ENCODE measurements at regions not wholly inside any gene's neighbourhood (a gene's known extent, or its start where the extent isn't known, plus 50 kb on each side); places are given as distances from the start of the nearest gene placed in this dataset.
"Not testable (repeated sequence)": the region's sequence is repeated elsewhere in the genome, so short reads cannot be mapped to it uniquely, and the experiment has no call there.

- no peaks in the 10 kb centered on the region for H3K27me3 ChIP-seq
- H3K27ac ChIP-seq = no peak overlapping the region
- no peak for DNase-seq
- H3K36me3 ChIP-seq (replicated peaks in 1 of 2) = no peaks in the 10 kb centered on the region
- WGBS, 4 donors = 72 to 78% (median 76%) methylated on average over 4 of the region's 4 CpGs
- no peak overlapping the region for H3K4me3 ChIP-seq
- intact Hi-C loops (cut with DNase I) = no loop called here
- H3K4me1 ChIP-seq (replicated peaks in 1 of 2) = no peaks in the 10 kb centered on the region
- no peaks in the 10 kb centered on the region for H3K9me3 ChIP-seq (replicated peaks in 1 of 3)
- TF ChIP-seq POLR2A (IDR thresholded peaks at IDR 0.05) (no peak), CTCF (IDR thresholded peaks at IDR 0.05) (no peak)
Measured at GRCh38 chr18:65592435-65592834, 158.4 kb upstream of the CDH7 start.

GRCh38 chr18:65587491-65587890, 163.3 kb upstream of the CDH7 start:
- intact Hi-C loops (cut with DNase I) = no loop called here
- Histone ChIP-seq H3K9me3 (replicated peaks in 1 of 3) (no peaks in the 10 kb centered on the region), H3K4me3 (no peak overlapping the region), H3K27me3 (no peaks in the 10 kb centered on the region), H3K36me3 (replicated peaks in 1 of 2) (no peaks in the 10 kb centered on the region), H3K4me1 (replicated peaks in 1 of 2) (no peaks in the 10 kb centered on the region), H3K27ac (no peak overlapping the region)
- 77 to 79% (median 78%) methylated on average over 3 of the region's 3 CpGs for WGBS, 4 donors
- no peak for DNase-seq
- no peak for TF ChIP-seq CTCF (IDR thresholded peaks at IDR 0.05)
- no peak for TF ChIP-seq POLR2A (IDR thresholded peaks at IDR 0.05)

GRCh38 chr18:65582094-65582493, 168.7 kb upstream of the CDH7 start:
- H3K27ac ChIP-seq; H3K36me3 ChIP-seq (replicated peaks in 1 of 2); H3K4me1 ChIP-seq (replicated peaks in 1 of 2); DNase-seq; H3K9me3 ChIP-seq (replicated peaks in 1 of 3); intact Hi-C loops (cut with DNase I); H3K27me3 ChIP-seq; H3K4me3 ChIP-seq: not testable (repeated sequence)
- 80% methylated on average over 1 of the region's 2 CpGs; no CpG with 5 or more reads in 3 of the 4 donors for WGBS, 4 donors

- intact Hi-C loops (cut with DNase I) = no loop called here
- Histone ChIP-seq H3K27ac (no peak overlapping the region), H3K4me3 (no peak overlapping the region), H3K4me1 (replicated peaks in 1 of 2) (no peaks in the 10 kb centered on the region), H3K36me3 (replicated peaks in 1 of 2) (no peaks in the 10 kb centered on the region), H3K9me3 (replicated peaks in 1 of 3) (no peaks in the 10 kb centered on the region), H3K27me3 (no peaks in the 10 kb centered on the region)
- no peak for TF ChIP-seq POLR2A (IDR thresholded peaks at IDR 0.05)
- no peak for TF ChIP-seq CTCF (IDR thresholded peaks at IDR 0.05)
- WGBS, 4 donors = 51 to 60% (median 57%) methylated on average over 2 of the region's 2 CpGs
- no peak for DNase-seq
Measured at GRCh38 chr18:65568866-65569265, 181.9 kb upstream of the CDH7 start.

GRCh38 chr18:65567372-65567771, 183.4 kb upstream of the CDH7 start:
- intact Hi-C loops (cut with DNase I) = no loop called here
- no peaks in the 10 kb centered on the region for H3K36me3 ChIP-seq (replicated peaks in 1 of 2)
- no peaks in the 10 kb centered on the region for H3K4me1 ChIP-seq (replicated peaks in 1 of 2)
- H3K27me3 ChIP-seq = no peaks in the 10 kb centered on the region
- H3K27ac ChIP-seq = no peak overlapping the region
- no peak overlapping the region for H3K4me3 ChIP-seq
- DNase-seq = no peak
- 7 to 8% (median 8%) methylated on average over 3 of the region's 3 CpGs for WGBS, 4 donors
- H3K9me3 ChIP-seq (replicated peaks in 1 of 3) = no peaks in the 10 kb centered on the region
- no peak for TF ChIP-seq POLR2A (IDR thresholded peaks at IDR 0.05)
- TF ChIP-seq CTCF (IDR thresholded peaks at IDR 0.05) = peak in 2 of 6 experiments; percentile 17 to 31

All from adrenal gland (tissue), 9 donors.